ENCODE measurements at regions not wholly inside any gene's neighbourhood (a gene's known extent, or its start where the extent isn't known, plus 50 kb on each side); places are given as distances from the start of the nearest gene placed in this dataset.

DNA sequence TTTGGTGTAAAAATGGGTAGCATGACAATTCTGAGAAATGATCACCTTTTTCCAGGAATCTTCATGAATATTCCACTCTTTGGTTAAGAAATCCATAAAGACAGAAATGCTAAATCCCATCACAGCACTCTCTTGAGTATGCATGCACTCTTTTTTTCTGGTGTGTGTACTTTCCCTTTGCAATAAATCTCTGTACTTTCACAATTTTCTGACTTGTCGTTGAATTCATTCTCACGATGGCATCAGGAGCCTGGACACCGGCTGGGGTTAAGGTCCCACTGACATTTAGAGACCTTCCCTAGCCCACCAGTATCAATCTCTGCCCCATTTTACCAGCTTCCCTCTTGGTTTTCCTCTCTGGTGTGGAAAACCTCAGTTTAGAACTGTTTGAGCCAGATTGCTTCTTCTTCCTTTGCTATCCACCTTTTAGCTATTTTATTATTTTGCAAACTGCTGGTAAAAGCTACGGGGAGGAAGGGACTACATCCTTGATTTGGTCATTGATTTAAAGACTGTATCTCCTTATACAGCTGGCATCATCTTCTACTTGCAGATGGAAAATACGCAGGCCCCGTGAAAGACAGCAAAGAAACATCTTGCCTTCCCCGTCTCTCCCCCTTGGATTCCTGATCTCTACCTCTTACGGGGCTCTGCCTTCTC lies 59.9 kb upstream of the ZFR start:
- DNase-seq = no peak

DNA sequence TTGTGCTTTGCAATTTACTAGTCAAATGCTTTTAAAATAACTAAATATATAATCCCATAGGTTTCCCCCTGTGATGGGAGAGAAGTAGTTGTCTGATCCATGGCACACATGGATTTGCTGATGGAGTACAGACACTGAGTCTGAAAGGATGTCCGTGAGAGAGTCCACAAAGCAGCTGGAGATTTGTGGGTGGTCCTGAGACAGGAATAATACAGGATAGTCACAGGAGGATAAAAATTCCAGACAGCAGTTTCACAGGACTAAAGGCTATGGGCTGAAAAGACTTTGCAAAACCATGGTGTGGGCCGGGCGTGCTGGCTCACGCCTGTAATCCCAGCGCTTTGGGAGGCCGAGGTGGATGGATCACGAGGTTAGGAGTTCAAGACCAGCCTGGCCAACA lies 58.7 kb upstream of the ZFR start:
- DNase-seq = peak; percentile 58

DNA sequence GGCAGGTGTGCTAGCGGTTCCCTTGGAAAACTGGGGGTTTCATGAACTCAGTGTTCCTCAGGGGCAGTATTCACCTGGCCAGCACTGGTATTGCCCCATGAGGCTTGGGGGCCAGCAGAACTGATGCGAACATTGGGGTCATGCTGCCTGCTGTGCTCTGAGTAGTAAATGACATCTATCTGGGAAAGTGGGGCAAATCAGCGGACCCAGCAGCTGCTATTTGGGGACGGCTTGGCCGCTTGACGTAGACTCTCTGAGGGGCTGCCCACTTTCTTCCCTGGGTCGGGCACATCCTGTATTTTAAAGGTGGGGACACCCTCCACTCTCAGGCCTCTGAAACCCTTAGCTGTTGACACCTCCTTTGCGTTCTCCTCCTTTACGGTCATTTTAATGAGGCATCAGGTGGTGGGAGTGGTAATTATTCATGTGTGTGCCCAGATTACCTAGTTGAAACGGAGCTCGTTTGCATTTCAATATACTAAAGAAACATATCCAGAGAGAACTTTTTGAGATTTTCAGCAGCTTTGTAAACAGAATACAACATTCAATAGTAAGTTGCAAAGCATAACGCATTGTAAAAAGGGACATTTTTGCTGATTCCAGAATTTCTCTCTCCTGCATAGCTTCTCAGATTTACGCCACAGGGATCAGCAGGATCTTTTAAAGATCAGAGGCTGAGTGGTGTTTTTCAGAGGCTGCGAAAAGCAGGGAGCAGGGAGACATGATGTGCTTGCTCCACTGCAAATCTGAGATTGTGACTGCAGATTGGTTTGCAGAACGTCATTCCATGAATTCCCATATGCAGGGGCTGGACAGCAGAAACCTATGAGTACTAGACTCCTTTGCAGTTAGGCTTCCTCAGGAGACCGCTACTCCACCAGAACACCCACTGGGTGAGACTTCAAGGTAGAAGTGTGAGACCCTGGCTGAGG lies 56.8 kb upstream of the ZFR start:
- DNase-seq = no peak

DNA sequence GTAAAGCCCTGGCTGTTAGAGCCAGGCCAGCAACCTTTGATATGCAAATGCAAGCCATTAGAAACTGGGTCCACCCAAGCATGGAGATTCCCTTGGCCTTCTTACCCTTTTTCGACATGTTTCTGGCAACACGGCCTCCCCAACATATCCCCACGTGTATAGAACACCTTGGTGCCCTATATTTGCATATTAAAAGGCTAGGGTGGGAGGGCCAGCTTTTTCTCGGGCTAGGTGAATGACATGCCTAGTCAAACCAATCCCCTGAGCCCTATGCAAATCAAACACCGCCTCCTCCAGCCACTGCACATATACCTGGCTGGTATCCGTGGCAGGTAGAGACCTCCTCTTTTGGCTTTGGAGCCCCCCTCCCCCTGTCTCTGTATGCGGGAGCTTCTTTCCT lies 55.6 kb upstream of the ZFR start:
- DNase-seq = no peak

DNA sequence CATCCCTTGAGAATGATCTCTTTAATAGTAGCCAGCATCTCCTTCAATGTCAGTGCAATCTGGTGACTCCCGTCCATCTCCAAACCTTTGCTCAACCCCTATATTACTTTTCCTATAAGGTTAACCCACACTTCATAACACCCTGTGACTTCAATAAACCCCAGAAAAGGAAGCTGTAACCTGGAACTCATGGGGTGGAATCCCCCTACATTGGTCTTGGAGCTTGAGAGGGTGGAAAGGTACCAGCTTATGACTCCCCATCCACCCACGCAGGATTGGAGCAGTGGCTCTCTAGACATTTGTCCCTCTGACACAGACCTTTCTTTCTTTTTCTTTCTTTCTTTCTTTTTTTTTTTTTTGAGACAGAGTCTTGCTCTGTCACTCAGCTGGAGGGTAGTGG lies 54.7 kb upstream of the ZFR start:
- no peak for DNase-seq

DNA sequence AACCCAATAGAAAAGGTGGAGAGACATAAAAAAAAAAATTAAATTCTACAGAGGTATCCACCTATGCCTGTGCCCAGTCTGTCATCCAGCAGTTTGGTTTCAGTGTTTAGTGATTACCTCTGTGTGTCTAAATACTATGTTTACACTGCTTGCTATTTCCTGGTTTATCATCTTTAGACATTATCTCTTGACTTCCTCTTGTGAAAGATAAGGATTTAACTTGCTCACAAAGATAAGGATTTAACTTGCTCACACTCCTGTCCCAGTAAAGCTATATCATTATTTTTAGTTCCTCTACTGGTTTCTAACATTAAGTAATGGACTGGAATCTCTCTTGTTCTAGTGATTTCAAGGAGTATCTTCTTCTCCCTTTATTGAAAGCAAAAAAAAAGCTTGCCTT lies 53.9 kb upstream of the ZFR start:
- DNase-seq = no peak

DNA sequence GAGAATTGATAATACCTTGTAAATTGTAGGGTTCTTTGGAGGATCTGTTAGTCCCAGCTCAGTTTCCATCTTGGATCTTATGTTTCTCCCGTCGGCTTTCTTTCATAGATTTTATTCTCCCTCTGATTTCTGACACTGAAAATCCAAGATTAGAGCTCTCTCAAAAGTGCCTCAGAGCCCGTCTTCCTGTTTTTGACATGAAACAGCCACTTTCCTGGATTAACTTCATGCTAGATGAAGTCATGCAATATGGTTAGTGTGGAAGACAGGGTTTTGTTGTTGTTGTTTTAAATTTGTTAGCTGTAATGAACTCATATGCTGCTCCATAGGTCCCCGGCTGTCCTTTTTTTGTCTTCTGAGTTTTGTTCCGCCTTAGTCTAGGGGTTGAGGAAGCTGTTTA lies 51.6 kb upstream of the ZFR start:
- no peak for DNase-seq

DNA sequence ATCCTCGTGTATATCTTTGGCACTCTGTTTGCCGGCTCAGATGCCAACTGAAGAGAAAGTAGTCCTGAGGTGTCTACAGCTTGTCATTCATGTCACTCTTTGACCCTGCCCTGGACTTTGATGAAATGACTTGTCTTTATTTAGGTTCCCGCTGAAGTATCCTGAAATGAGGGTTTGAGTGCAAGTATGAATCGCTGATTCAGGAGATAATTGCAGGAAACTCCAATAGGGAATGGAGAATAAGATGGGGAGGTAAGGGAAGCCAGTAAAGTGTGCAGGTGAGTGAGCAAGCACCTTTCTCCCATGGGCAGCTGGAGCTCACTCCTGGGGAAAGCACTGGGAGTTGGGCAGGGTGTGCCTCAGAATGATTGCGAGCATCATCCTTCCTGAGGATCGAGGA lies 50.3 kb upstream of the ZFR start:
- no peak for DNase-seq
